ENCODE measurements at regions not wholly inside any gene's neighbourhood (a gene's known extent, or its start where the extent isn't known, plus 50 kb on each side); places are given as distances from the start of the nearest gene placed in this dataset.

GRCh38 chr10:90306187-90306586 is 551.7 kb downstream of the HTR7 start:
- TF ChIP-seq CTCF (conservative IDR thresholded peaks at IDR 0.05 in 1 of 2, IDR thresholded peaks at IDR 0.05 in 1 of 2; ENCODE audit: low read depth in 1 of 2, low read length in 2 of 2), result no peak
- no peak for TF ChIP-seq EZH2 (IDR thresholded peaks at IDR 0.05; ENCODE audit: low read length, missing control alignments)

Data from fibroblast of lung (primary cell).